Stomach smooth muscle (tissue), 2 donors: ENCODE measurements at regions not wholly inside any gene's neighbourhood (a gene's known extent, or its start where the extent isn't known, plus 50 kb on each side); places are given as distances from the start of the nearest gene placed in this dataset.
"Not testable (repeated sequence)": the region's sequence is repeated elsewhere in the genome, so short reads cannot be mapped to it uniquely, and the experiment has no call there.

ENCODE experiments used
- H3K27ac ChIP-seq: one replicate; pipeline ENCODE4 v1.7.0; 2013; ENCODE audit warnings: mild to moderate bottlenecking, low read length, inconsistent platforms
- H3K27me3 ChIP-seq, 2 donors: one replicate each; pipeline ENCODE4 v1.7.0; 2013; ENCODE audit warnings: low read length in 2 of 2; ENCODE audit not compliant: insufficient read depth in 2 of 2, control insufficient read depth in 1 of 2
- H3K36me3 ChIP-seq, 2 donors: one replicate each; pipeline ENCODE4 v1.7.0; 2013; ENCODE audit warnings: low read length in 2 of 2; ENCODE audit not compliant: control insufficient read depth in 2 of 2, insufficient read depth in 2 of 2
- H3K4me1 ChIP-seq: one replicate; pipeline ENCODE4 v1.7.0; 2013; ENCODE audit warnings: low read length; ENCODE audit not compliant: control insufficient read depth, insufficient read depth
- H3K4me3 ChIP-seq, 2 donors: one replicate each; pipeline ENCODE4 v1.7.0; 2013; ENCODE audit warnings: low read length in 2 of 2
- H3K9ac ChIP-seq, 2 donors: one replicate each; pipeline ENCODE4 v1.7.0; 2013; ENCODE audit warnings: low read length in 2 of 2, mild to moderate bottlenecking in 1 of 2
- H3K9me3 ChIP-seq, 2 donors: one replicate each; pipeline ENCODE4 v1.7.0; 2013; ENCODE audit warnings: low read length in 2 of 2; ENCODE audit not compliant: control insufficient read depth in 2 of 2
- donor health status: healthy.
- donor health status: Pancreatic carcinoma.

- H3K36me3 ChIP-seq, H3K9ac ChIP-seq: not testable (repeated sequence)
These were observed 389.2 kb downstream of the SRGAP2C start for GRCh38 chr1:121573881-121574504.

GRCh38 chr1:121574505-121574899 lies 389.7 kb downstream of the SRGAP2C start:
- not testable (repeated sequence) for H3K27ac ChIP-seq, H3K4me1 ChIP-seq, H3K9ac ChIP-seq, H3K36me3 ChIP-seq, H3K27me3 ChIP-seq, H3K4me3 ChIP-seq, H3K9me3 ChIP-seq

More at GRCh38 chr1:121573881-121574504, 389.2 kb downstream of the SRGAP2C start:
- H3K4me1 ChIP-seq, H3K9me3 ChIP-seq, H3K4me3 ChIP-seq, H3K27ac ChIP-seq, H3K27me3 ChIP-seq: not testable (repeated sequence)

- not testable (repeated sequence) for H3K27ac ChIP-seq, H3K9ac ChIP-seq, H3K4me1 ChIP-seq, H3K36me3 ChIP-seq, H3K9me3 ChIP-seq, H3K4me3 ChIP-seq, H3K27me3 ChIP-seq
These were observed 398.1 kb downstream of the SRGAP2C start for GRCh38 chr1:121582898-121583297.

GRCh38 chr1:121586369-121587229 lies 401.8 kb downstream of the SRGAP2C start:
- Histone ChIP-seq H3K9ac (no peak overlapping the region), H3K4me3 (no peak overlapping the region), H3K9me3 (peaks cover 0 to 3% of the 10 kb centered on the region in 2 donors), H3K27ac (no peak overlapping the region), H3K27me3 (no peaks in the 10 kb centered on the region), H3K36me3 (no peaks in the 10 kb centered on the region), H3K4me1 (no peaks in the 10 kb centered on the region)

GRCh38 chr1:121587230-121587569 lies 402.4 kb downstream of the SRGAP2C start:
- H3K36me3 ChIP-seq: no peaks in the 10 kb centered on the region
- H3K9me3 ChIP-seq: peaks cover 0 to 3% of the 10 kb centered on the region in 2 donors
- H3K27me3 ChIP-seq: no peaks in the 10 kb centered on the region
- H3K9ac ChIP-seq: no peak overlapping the region
- H3K4me1 ChIP-seq: no peaks in the 10 kb centered on the region
- H3K27ac ChIP-seq: no peak overlapping the region
- no peak overlapping the region for H3K4me3 ChIP-seq

GRCh38 chr1:121587777-121588176 lies 403.0 kb downstream of the SRGAP2C start:
- H3K36me3 ChIP-seq: no peaks in the 10 kb centered on the region
- H3K9me3 ChIP-seq: peaks cover 0 to 3% of the 10 kb centered on the region in 2 donors
- H3K27ac ChIP-seq: no peak overlapping the region
- no peak overlapping the region for H3K9ac ChIP-seq
- no peak overlapping the region for H3K4me3 ChIP-seq
- H3K4me1 ChIP-seq: no peaks in the 10 kb centered on the region
- H3K27me3 ChIP-seq: no peaks in the 10 kb centered on the region

- Histone ChIP-seq H3K36me3 (no peaks in the 10 kb centered on the region), H3K9ac (no peak overlapping the region), H3K4me3 (no peak overlapping the region), H3K27me3 (no peaks in the 10 kb centered on the region), H3K27ac (no peak overlapping the region), H3K4me1 (no peaks in the 10 kb centered on the region), H3K9me3 (no peaks in the 10 kb centered on the region)
These were observed 409.3 kb downstream of the SRGAP2C start for GRCh38 chr1:121594096-121594495.

GRCh38 chr1:121595089-121595488 lies 410.3 kb downstream of the SRGAP2C start:
- no peak overlapping the region for H3K4me3 ChIP-seq
- H3K27me3 ChIP-seq: no peaks in the 10 kb centered on the region
- H3K36me3 ChIP-seq: no peaks in the 10 kb centered on the region
- H3K27ac ChIP-seq: no peak overlapping the region
- H3K9me3 ChIP-seq: no peaks in the 10 kb centered on the region
- no peaks in the 10 kb centered on the region for H3K4me1 ChIP-seq
- H3K9ac ChIP-seq: no peak overlapping the region

- H3K9me3 ChIP-seq, H3K4me3 ChIP-seq: not testable (repeated sequence)
These were observed 420.2 kb downstream of the SRGAP2C start for GRCh38 chr1:121604843-121605444.

GRCh38 chr1:121607499-121607898 lies 422.7 kb downstream of the SRGAP2C start:
- H3K9me3 ChIP-seq, H3K9ac ChIP-seq, H3K4me1 ChIP-seq, H3K4me3 ChIP-seq, H3K27me3 ChIP-seq, H3K36me3 ChIP-seq, H3K27ac ChIP-seq: not testable (repeated sequence)

More at GRCh38 chr1:121604843-121605444, 420.2 kb downstream of the SRGAP2C start:
- H3K27me3 ChIP-seq, H3K36me3 ChIP-seq, H3K4me1 ChIP-seq, H3K9ac ChIP-seq, H3K27ac ChIP-seq: not testable (repeated sequence)
